Activated T-helper 1 cell treated with anti-CD3 and anti-CD28 coated beads, Interleukin-2, amount 50 U/mL, for 16 hours (primary cell): ENCODE measurements at regions not wholly inside any gene's neighbourhood (a gene's known extent, or its start where the extent isn't known, plus 50 kb on each side); places are given as distances from the start of the nearest gene placed in this dataset.

Experiments
- DNase-seq, 2 donors: peaks; one replicate each; pipeline ENCODE4 v3.0.0-alpha.2; 2020; ENCODE audit warnings: low read depth in 1 of 2, low spot score in 1 of 2

DNA sequence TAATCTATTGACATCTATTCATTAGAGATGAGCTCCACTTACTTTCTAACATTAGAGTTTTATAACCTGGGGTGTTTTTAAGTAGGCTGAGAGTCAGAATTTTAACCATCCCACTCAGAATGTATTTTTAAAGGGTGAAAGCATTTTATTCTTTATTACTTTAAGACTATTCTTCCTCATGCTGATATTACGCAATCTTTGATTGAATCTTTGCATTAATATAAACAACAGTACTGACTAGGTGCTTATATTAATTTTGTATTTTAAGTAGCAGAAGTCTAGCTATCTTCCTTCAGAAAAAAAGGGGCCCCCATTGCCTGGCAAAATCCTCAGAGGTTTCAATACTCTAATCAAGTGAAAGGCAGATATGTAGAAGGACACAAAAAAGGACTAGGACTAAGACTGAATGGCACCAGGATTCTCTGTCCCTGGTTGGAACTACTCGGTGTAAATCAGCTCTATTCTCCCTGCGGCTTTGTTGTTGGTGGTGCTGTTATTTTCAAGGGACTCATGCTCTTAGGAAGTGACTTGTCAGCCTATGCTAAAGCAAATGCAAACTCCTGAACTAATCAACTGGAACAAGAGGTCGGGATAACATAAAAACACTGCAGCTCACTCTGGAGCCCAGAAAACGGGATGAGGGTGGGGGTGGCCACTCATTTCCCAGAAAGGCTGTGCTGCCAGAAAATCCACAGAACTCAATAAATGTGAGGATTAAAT lies 1324.4 kb downstream of the GRIK2 start:
- no peak for DNase-seq

DNA sequence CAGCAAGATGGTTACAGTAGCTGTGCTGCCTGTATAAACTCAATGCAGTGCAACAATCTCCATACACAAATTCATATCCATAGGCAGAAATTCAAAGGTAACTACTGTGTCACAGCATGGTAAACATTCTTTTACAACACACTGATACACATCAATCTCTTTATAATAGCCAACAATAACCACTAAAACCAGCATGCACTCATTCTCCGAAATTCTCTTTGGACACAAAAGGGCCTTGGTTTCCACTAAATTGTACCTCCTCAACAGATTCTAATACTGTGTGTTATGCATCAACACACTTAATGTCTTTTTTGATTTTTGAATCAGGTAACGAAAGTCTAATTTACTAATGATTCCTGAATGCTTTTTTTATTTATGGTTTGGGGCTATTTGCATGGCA lies 1323.7 kb downstream of the GRIK2 start:
- no peak for DNase-seq

- no peak for DNase-seq
These were observed 1307.5 kb downstream of the GRIK2 start for GRCh38 chr6:102701019-102701418.

- no peak for DNase-seq
These were observed 1293.0 kb downstream of the GRIK2 start for GRCh38 chr6:102686461-102686860.

- DNase-seq = no peak
These were observed 1286.9 kb downstream of the GRIK2 start for GRCh38 chr6:102680413-102680812.

DNA sequence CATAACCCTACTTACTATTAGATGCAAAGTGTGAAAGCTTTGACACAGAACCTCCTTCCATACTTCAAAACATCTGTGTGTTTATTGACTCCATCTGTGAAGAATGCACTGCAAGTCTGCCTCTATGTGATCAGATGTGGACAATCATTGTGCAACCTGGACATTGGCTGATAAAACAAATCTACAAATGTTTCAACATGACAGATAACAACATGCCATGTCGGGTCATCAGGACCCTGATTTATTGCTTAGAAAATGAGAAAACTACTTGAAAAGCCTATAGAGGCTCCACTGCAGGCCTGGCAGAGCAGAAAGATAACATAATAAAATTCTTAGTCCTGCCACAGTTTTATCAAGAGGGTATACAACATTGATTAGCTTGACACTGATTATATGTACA lies 1286.4 kb downstream of the GRIK2 start:
- DNase-seq = no peak

- no peak for DNase-seq
These were observed 1283.7 kb downstream of the GRIK2 start for GRCh38 chr6:102677225-102677624.

- DNase-seq = no peak
These were observed 1277.2 kb downstream of the GRIK2 start for GRCh38 chr6:102670735-102671134.

GRCh38 chr6:102662851-102663250 lies 1269.3 kb downstream of the GRIK2 start:
- no peak for DNase-seq

DNA sequence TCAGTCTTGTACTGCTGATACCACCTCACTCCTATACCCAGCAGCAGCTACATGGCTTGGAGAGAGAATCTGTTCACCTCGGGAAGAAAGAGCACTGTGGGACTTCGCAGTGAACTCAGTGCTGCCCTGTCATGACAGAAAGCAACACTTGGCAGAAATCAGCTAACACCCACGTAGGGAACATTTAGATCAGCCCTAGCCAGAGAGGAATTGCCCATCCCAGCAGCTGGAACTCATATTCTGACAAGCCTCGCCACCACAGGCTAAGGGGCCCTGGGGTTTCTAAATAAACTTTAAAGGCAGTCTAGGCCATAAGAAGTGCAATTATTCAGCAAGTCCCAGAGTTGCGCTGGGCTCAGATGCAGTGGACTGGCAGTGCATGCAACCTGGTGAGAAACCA lies 1266.8 kb downstream of the GRIK2 start:
- DNase-seq = no peak

- no peak for DNase-seq
These were observed 1262.3 kb downstream of the GRIK2 start for GRCh38 chr6:102655823-102656222.

GRCh38 chr6:102641426-102641825 lies 1247.9 kb downstream of the GRIK2 start:
- DNase-seq = no peak

- DNase-seq = no peak
These were observed 1238.4 kb downstream of the GRIK2 start for GRCh38 chr6:102631921-102632320.

DNA sequence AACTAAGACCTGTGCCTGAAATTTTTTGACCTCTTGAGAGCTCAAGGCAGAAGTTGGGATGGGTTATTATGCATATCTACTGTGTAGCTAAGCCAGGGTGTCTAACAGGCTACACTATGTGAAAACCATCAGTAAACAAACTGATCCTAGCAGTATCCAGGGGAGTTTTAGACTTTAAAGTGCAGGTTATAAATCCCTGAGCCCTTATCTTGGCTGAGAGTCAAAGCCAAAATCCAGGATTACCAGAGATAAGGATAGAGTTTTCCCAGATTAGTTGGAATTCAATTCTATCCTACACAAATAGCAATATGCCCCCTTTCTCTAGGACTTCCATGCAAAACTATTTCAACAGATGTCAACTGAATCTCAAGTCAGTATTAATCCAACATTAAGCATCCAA lies 1229.7 kb downstream of the GRIK2 start:
- no peak for DNase-seq

- DNase-seq = no peak
These were observed 1226.1 kb downstream of the GRIK2 start for GRCh38 chr6:102619585-102619984.

DNA sequence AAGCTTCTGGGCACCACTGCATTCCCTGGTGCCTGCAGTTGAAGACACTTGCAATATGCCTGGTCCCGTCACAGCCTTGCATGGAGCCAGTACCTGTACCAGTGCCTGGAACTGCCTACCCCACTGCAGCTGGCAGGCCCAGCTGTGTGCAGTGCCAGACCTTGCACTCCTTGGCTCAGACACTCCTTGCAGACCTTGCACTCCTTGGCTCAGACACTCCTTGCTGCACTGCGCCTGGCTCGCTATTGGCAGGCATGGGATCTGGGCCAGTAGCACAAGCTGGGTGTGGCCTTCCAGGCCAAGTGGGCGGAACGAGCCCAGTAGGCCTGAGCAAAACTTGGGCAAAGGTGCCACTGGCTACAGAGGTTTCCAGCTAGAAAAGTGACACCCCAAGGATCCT lies 1189.1 kb downstream of the GRIK2 start:
- no peak for DNase-seq

- no peak for DNase-seq
These were observed 1188.0 kb downstream of the GRIK2 start for GRCh38 chr6:102581378-102582124.

DNA sequence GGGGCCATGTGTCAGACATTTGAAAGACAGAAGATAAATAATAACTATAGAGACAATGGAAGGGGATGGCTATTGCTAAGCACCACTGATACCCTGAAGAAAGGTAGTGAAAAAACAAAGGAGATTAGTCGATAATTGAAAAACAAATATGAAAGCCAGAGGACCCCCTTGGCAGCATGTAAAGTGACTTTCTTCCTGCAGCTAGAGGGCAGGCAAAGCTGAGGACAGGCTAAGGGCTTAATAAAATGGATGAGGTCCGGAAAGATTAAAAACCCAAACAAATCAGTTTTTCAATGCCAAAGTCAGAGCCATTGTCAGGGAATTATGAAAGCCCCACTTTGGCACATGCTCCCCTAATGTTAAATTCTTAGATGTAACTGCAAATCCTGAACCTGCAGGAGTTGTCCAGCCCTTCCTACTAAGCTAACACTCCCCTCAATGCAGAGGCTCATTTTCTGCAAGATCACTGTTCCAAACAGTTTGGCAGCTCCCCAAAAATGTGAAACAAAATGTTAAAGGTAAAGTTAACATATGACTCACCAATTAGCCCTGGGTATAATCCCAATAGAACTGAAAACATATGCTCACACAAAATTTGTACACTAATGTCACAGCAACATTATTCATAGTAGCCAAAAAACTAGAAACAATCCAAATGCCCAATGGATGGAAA lies 1177.9 kb downstream of the GRIK2 start:
- no peak for DNase-seq

DNA sequence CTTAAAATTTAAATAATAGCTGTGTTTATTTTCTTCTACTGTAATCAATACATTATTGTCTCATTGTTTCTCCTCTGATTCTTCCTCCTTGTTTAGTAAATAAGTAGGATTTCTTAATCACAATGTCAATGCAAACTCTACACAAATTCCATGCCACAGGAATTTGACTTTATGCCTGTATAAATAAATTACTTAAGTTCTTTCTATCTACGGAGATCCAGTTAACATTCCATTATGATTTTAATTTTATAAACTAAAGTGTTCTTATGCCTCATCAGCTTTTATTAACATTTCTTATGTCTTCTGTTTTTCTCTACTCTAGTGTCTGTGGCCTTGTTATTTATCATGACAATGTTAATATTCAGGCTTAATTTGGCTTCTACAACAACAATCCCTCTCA lies 1169.2 kb downstream of the GRIK2 start:
- DNase-seq = no peak

- no peak for DNase-seq
These were observed 1159.7 kb downstream of the GRIK2 start for GRCh38 chr6:102553214-102553613.

DNA sequence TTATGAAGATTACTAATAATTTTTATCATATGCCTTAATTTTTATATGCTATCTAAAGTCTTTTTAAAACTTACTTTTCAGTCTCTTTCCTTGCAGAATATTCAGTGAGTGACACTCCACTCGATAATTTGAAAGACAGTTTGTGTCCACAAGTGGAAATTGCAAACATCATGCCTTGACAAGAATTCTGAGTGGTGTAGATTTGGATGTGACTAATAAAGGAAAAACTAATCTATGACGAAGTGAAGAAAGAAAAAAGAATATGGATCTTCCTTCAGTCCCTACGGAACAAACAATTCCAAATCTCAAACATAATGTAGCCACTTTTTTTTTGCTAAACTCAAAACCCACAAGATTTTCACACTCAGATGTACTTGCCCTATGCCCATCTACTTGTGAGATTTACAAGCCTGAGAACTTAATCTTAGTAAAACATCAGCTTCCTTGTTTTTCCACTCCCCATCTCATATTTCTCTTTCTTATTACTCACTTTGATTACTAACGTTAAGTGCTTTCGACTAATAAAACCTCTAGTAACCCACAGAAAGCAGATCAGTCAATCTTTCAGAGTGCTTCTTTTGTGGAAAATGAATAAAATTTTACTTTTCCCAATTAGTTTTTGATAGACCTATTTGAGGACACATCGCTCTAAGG lies 1155.8 kb downstream of the GRIK2 start:
- DNase-seq = no peak

GRCh38 chr6:102525336-102525735 lies 1131.8 kb downstream of the GRIK2 start:
- DNase-seq = no peak
